PC-3 (cell line): ENCODE measurements at regions not wholly inside any gene's neighbourhood (a gene's known extent, or its start where the extent isn't known, plus 50 kb on each side); places are given as distances from the start of the nearest gene placed in this dataset.

Experiments used
- ATAC-seq: fragments of 200-7000 bp; cut with Tn5 transposase; 2 replicates; pipeline ENCODE4 v1.9.1; 2020; ENCODE audit warnings: mild to moderate bottlenecking, moderate library complexity
- BruUV-seq: library from RNA; stranded (reverse); fragments of 400-500 nt; replicated peaks from 2 replicates; lab custom pipeline; 2021; lab: Mats Ljungman, UMichigan
- CTCF ChIA-PET: fragments of 300-600 bp; sonication (Branson Sonifier 250); formaldehyde crosslinking; loops from one replicate; lab custom pipeline; 2022; ENCODE audit warnings: antibody characterized with exemption; lab: Charles Lee
- POLR2A ChIA-PET: fragments of 300-600 bp; sonication (Branson Sonifier 250); formaldehyde crosslinking; loops from one replicate; lab custom pipeline; 2022; ENCODE audit warnings: antibody characterized with exemption; ENCODE audit not compliant: unreplicated experiment; lab: Charles Lee
- DNase-seq: peaks from one replicate; pipeline ENCODE4 v3.0.0-alpha.2; 2015
- H2AFZ ChIP-seq: fragments of 300-600 bp; sonication (generic); 2 replicates; pipeline ENCODE4 v1.6.0; 2016; ENCODE audit warnings: antibody characterized with exemption, low read length
- H3F3A ChIP-seq: fragments of 300-600 bp; sonication (generic); one replicate; pipeline ENCODE4 v1.6.0; 2017; ENCODE audit warnings: antibody characterized with exemption, low read length, control low read depth, mild to moderate bottlenecking; ENCODE audit not compliant: unreplicated experiment
- H3K27ac ChIP-seq: fragments of 300-600 bp; sonication (generic); 2 replicates; pipeline ENCODE4 v1.5.1; 2016; ENCODE audit warnings: mild to moderate bottlenecking, low read length
- H3K27me3 ChIP-seq: fragments of 300-600 bp; sonication (generic); 2 replicates; pipeline ENCODE4 v1.6.1; 2016; ENCODE audit warnings: low read length, mixed read lengths
- H3K36me3 ChIP-seq: fragments of 300-600 bp; sonication (generic); 2 replicates; pipeline ENCODE4 v1.6.1; 2016; ENCODE audit warnings: low read depth, mixed run types, low read length, mixed read lengths
- H3K4me1 ChIP-seq: fragments of 300-600 bp; sonication (generic); 2 replicates; pipeline ENCODE4 v1.5.1; 2016; ENCODE audit warnings: low read length; ENCODE audit not compliant: insufficient read depth
- H3K4me2 ChIP-seq: fragments of 300-600 bp; sonication (generic); 2 replicates; pipeline ENCODE4 v1.6.0; 2016; ENCODE audit warnings: low read length
- H3K4me3 ChIP-seq: fragments of 300-600 bp; sonication (generic); 2 replicates; pipeline ENCODE4 v1.5.1; 2016; ENCODE audit warnings: mild to moderate bottlenecking, low read length, mixed read lengths
- H3K79me2 ChIP-seq: fragments of 300-600 bp; sonication (generic); 2 replicates; pipeline ENCODE4 v1.6.1; 2017; ENCODE audit warnings: low read length, mixed read lengths
- H3K9ac ChIP-seq: fragments of 300-600 bp; sonication (generic); 2 replicates; pipeline ENCODE4 v1.6.0; 2016; ENCODE audit warnings: mild to moderate bottlenecking, low read length
- H3K9me2 ChIP-seq: fragments of 300-600 bp; sonication (generic); replicated peaks from 2 replicates; pipeline ENCODE4 v1.6.1; 2016; ENCODE audit warnings: mixed run types, low read length, mixed read lengths
- H3K9me3 ChIP-seq: fragments of 300-600 bp; sonication (generic); 2 replicates; pipeline ENCODE4 v1.6.1; 2016; ENCODE audit warnings: low read length, mixed read lengths
- H4K20me1 ChIP-seq: fragments of 300-600 bp; sonication (generic); 2 replicates; pipeline ENCODE4 v1.6.1; 2016; ENCODE audit warnings: low read length, mixed read lengths
- EZH2 ChIP-seq: fragments of 300-600 bp; sonication (generic); IDR thresholded peaks from one replicate; pipeline ENCODE4 v1.6.1; 2017; ENCODE audit warnings: antibody characterized with exemption, mild to moderate bottlenecking, low read length; ENCODE audit not compliant: unreplicated experiment
- EZH2phosphoT487 ChIP-seq: fragments of 300-600 bp; sonication (generic); IDR thresholded peaks from 2 replicates; pipeline ENCODE4 v1.6.1; 2018; ENCODE audit warnings: mild to moderate bottlenecking, antibody characterized with exemption, low read length, borderline replicate concordance
- intact Hi-C: fragments of 100-400 bp; cut with micrococcal nuclease; formaldehyde crosslinking; loops from 2 replicates; pipeline ENCODE4 v1.9.0; 2023
- TF ChIP-seq, protein P1 (sequence below): fragments of 300-600 bp; sonication (generic); conservative IDR thresholded peaks from 2 replicates; pipeline ENCODE4 v1.5.1; 2017; ENCODE audit warnings: antibody characterized with exemption, low read depth, mild to moderate bottlenecking, low read length

DNA sequence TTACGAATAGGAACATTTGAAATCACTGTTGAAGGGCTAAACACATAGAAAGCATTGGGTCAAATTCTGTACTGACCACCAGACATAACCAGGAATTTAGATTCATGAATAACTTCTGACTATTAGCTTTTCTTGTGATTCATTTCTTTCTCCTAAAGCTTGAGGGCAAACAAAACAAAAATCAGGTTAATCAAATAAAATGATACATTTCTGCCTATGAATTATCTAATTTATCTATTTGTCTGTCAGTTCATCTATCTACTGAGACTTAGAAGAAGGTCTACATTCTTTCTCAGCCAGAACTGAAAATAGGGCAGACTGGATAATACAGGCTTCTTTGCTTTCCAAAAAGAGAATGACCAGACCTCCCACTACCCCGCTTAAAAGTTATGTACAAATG, 65.9 kb upstream of the ST3GAL6 start:
- POLR2A ChIA-PET: no interaction called here
- no TSS peak for BruUV-seq
- CTCF ChIA-PET: no interaction called here
- H4K20me1 ChIP-seq: no peaks in the 10 kb centered on the region
- peaks cover 4% of the 10 kb centered on the region for H3F3A ChIP-seq
- no peaks in the 10 kb centered on the region for H3K9me2 ChIP-seq
- no peak overlapping the region for H2AFZ ChIP-seq
- no peaks in the 10 kb centered on the region for H3K36me3 ChIP-seq
- H3K27ac ChIP-seq: peak overlapping the region; percentile 39; the same call in 1 of the 2 replicates
- no peak overlapping the region for H3K4me3 ChIP-seq
- H3K27me3 ChIP-seq: no peaks in the 10 kb centered on the region
- no peaks in the 10 kb centered on the region for H3K9me3 ChIP-seq
- ATAC-seq: peak; percentile 41
- H3K9ac ChIP-seq: no peak overlapping the region
- peak overlapping the region; percentile 55 for H3K4me2 ChIP-seq
- no peaks in the 10 kb centered on the region for H3K79me2 ChIP-seq
- peak; percentile 64 for DNase-seq
- intact Hi-C loops: loop anchor here (2.0 kb wide), 1 partner anchor 36 kb away; no protein-coding TSS in a partner anchor
- H3K4me1 ChIP-seq: peaks cover 37% of the 10 kb centered on the region
- TF ChIP-seq EZH2phosphoT487 (no peak), EZH2 (no peak)
- TF ChIP-seq, protein P1, sequence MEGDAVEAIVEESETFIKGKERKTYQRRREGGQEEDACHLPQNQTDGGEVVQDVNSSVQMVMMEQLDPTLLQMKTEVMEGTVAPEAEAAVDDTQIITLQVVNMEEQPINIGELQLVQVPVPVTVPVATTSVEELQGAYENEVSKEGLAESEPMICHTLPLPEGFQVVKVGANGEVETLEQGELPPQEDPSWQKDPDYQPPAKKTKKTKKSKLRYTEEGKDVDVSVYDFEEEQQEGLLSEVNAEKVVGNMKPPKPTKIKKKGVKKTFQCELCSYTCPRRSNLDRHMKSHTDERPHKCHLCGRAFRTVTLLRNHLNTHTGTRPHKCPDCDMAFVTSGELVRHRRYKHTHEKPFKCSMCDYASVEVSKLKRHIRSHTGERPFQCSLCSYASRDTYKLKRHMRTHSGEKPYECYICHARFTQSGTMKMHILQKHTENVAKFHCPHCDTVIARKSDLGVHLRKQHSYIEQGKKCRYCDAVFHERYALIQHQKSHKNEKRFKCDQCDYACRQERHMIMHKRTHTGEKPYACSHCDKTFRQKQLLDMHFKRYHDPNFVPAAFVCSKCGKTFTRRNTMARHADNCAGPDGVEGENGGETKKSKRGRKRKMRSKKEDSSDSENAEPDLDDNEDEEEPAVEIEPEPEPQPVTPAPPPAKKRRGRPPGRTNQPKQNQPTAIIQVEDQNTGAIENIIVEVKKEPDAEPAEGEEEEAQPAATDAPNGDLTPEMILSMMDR: no peak

DNA sequence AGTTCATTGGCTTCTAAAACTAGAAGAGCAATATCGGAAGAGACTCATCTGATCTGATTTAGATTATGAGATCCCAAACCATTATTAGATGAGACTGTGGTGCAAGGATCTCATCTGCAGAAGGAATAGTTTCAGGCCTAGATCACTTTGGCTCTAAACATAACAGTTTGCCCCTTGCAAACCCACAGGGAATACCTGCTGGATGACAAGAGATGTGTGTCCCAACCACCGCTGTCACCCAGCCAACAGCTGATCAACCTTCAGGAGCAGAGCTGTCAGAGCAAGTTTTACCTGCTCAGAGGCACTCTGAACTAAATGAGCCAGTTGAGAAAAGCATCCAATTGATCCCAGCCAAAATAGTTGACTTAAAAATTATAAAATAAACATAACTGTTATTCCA, 64.0 kb upstream of the ST3GAL6 start:
- ChIA-PET CTCF (no interaction called here), POLR2A (no interaction called here)
- Histone ChIP-seq H3K36me3 (no peaks in the 10 kb centered on the region), H3K4me2 (0 out of 2 replicates have a peak overlapping the region, but pooled peaks have one; percentile 1), H3K79me2 (no peaks in the 10 kb centered on the region), H2AFZ (no peak overlapping the region), H3K4me3 (no peak overlapping the region), H3K9ac (no peak overlapping the region), H3K27me3 (no peaks in the 10 kb centered on the region), H3K9me2 (no peaks in the 10 kb centered on the region), H3K9me3 (no peaks in the 10 kb centered on the region), H4K20me1 (no peaks in the 10 kb centered on the region), H3K27ac (no peak overlapping the region), H3K4me1 (peaks cover 40% of the 10 kb centered on the region), H3F3A (peaks cover 4% of the 10 kb centered on the region)
- intact Hi-C loops: no loop called here
- DNase-seq (peak; percentile 98), ATAC-seq (peak; percentile 50)
- no peak for TF ChIP-seq EZH2phosphoT487
- no peak for TF ChIP-seq EZH2
- TF ChIP-seq, protein P1: no peak
- no TSS peak for BruUV-seq

DNA sequence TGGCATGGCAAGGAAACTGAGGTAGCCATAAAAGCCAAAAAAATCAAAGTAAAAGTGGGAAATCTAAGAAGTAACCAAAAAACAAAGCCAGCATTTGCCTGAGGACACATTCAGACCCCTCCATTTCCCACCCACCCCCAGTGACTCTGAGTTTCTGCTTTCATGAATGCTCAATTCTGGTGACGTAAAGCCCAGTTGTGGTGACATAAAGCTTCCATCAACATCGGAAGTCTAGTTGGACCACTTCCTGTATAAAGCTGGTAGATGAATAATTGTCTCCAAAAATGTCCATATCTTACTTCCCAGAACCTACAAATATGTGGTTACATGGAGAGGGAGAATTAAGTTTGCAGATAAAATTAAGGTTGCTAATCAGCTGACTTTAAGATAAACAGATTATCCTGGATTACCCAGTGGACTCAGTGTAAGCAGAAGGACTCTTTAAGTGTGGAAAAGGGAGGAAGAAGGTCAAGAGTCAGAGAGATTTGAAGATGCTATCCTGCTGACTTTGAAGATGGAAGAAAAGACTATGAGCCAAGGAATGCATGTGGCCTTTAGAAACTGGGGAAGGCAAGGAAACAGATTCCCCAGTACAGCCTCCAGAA, 62.0 kb upstream of the ST3GAL6 start:
- Histone ChIP-seq H3K4me3 (no peak overlapping the region), H3K4me2 (no peak overlapping the region), H3K9me2 (no peaks in the 10 kb centered on the region), H3K27me3 (no peaks in the 10 kb centered on the region), H3K79me2 (no peaks in the 10 kb centered on the region), H3K9ac (no peak overlapping the region), H2AFZ (no peak overlapping the region), H3K27ac (no peak overlapping the region), H3F3A (peaks cover 4% of the 10 kb centered on the region), H4K20me1 (no peaks in the 10 kb centered on the region), H3K4me1 (peaks cover 30% of the 10 kb centered on the region), H3K9me3 (no peaks in the 10 kb centered on the region), H3K36me3 (no peaks in the 10 kb centered on the region)
- ChIA-PET POLR2A (interaction anchor here (0.5 kb wide), 1 partner anchor 46 kb away, joined by 3 read pairs; no protein-coding TSS in a partner anchor), CTCF (no interaction called here)
- no TSS peak for BruUV-seq
- DNase-seq (no peak), ATAC-seq (no peak)
- intact Hi-C loops: no loop called here
- TF ChIP-seq, protein P1: no peak
- TF ChIP-seq EZH2 (no peak), EZH2phosphoT487 (no peak)
